Stimulated activated CD4-positive, alpha-beta T cell treated with anti-CD3 and anti-CD28 coated beads, TNF-alpha, amount 100 ng/mL, for 24 hours (primary cell): ENCODE measurements at regions not wholly inside any gene's neighbourhood (a gene's known extent, or its start where the extent isn't known, plus 50 kb on each side); places are given as distances from the start of the nearest gene placed in this dataset.
"Not testable (repeated sequence)": the region's sequence is repeated elsewhere in the genome, so short reads cannot be mapped to it uniquely, and the experiment has no call there.

Experiments
- DNase-seq, 3 experiments: peaks; one replicate each; pipeline ENCODE4 v3.0.0-alpha.2; 2020; ENCODE audit warnings: low read depth in 3 of 3

DNA sequence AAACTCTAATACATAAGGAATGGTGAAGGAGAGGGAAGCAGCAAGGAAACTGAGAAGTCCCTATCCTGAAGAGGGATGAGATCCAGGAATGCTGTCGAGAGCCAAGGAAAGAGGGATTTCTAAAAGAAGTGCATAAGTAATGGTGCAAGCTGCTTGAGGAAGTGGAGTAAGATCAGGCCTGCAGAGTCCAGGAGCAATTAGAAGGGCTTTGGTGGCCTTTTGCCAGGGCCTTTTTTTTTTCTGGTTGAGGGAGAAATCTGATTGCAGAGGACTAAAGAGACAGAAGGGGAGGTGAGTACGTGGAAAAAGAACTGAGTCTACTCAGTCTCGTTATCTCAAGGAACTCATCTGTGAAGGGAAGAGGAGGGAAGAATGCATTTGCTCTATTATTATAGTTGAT lies 396.2 kb downstream of the UTRN start:
- no peak for DNase-seq

GRCh38 chr6:144683216-144684070 lies 398.3 kb downstream of the UTRN start:
- no peak for DNase-seq

DNA sequence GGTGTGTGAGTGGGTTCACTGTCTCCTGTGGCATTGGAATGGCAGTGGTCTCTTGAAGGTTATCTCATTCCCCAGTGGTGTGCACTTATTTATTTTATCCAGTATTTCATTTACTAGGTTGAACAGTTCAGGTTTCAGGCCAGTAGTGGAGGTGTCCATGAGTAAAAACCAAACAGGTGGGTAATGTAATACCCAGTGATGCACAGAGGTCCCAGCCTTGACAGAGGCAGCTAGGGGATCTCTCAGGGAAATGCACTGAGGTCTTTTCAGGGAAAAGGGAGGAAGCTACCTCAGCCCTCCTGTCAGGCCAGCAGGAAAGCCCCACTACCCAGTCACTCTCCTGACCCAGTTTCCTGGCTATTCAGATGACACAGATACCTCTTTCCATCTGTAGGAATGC lies 403.6 kb downstream of the UTRN start:
- DNase-seq, result no peak

- DNase-seq, result no peak
Measured at GRCh38 chr6:144689503-144690040, 404.4 kb downstream of the UTRN start.

DNA sequence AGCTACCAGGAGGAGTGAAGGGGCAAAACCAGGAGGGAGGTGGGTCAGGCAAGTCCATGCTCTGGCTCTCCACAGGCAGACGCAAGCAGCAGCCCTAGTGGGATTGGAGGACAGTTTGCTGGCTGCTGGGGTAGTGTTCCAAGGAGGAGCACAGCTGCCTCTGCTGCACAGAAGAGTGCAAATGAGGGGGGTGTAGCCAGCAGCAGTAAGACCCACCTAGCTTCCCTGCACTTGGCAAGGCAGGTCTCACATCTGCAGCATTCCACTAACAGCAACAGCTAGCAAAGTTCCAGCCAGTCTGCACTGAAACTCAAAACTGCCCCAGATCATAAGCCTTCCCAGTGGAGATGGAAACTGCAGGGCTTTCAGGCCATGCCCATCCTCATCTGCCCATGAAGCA lies 405.0 kb downstream of the UTRN start:
- no peak for DNase-seq

DNA sequence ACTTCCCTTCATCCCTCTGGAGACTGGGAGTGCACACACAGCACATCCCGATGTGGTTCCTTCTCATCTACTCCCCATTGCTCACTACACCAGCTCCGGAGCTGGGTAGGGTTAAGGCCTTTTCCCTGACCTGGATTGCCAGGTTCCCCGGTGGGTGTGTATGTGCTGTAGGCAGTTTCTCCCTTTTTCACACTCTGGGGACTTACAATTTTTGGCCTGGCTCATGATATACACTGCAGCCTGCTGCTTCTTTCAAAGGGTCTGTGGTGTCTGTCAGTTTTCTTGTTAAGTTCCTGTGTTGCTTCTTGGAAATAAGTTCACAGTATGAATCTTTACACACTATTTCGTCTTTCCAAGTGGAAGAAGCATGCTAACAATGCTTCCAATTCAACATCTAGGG lies 405.5 kb downstream of the UTRN start:
- no peak for DNase-seq

- not testable (repeated sequence) for DNase-seq
Measured at GRCh38 chr6:144692050-144692449, 406.9 kb downstream of the UTRN start.

GRCh38 chr6:144695858-144696533 lies 410.9 kb downstream of the UTRN start:
- DNase-seq, result no peak

DNA sequence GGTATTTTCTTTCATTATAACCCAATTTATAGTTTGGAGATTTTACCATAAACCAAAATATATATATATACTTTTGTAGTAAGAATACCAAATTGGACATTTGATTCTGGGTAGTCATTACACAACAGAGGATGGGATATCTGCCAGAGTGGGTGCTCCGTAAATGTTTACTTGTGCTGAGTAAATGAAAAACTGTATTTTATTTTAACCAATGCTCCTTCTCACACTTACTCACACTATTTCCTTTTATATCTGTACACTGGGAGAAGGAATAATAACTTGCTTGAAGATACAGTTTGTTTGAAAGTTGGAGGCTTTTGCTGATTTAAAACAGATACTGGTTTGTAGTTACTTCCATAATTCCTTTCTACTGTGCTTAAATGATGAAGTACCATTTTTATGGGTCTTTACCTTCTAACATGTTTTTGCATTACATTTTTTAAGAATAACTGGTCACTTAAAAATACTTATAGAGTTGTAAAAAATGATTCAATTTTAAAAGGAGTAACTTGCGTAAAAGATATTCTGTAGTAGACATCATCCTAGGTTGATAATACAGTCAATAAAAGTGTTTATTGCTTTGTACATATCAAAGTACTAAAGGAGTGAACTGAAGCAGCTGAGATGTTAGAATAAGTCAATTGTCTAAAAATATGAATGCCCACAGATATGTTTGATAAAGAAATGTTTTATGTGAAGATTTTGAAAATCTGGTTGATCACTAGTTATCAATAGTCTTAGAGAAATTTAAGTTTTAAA lies 411.7 kb downstream of the UTRN start:
- DNase-seq, result no peak

- DNase-seq, result no peak
Measured at GRCh38 chr6:144697369-144697760, 412.2 kb downstream of the UTRN start.

DNA sequence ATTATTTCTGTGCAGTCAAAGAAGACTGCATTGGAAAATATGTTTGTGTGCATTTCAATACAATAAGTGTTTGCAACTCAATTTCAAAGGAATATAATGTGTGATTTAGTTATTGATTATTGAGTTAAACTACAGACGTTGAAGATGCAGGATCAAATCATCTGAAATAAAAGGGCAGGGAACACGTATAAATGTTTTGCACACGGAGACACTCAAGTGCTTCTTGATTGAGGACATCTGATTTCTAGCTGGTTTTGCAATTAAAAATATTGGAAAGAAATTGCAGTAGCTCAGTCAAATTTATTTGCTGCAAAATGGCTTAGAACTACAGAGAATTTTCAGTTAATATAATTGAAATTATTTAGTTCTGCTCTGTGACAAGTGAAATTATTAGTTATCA lies 412.7 kb downstream of the UTRN start:
- no peak for DNase-seq

- DNase-seq, result no peak
Measured at GRCh38 chr6:144702781-144703180, 417.6 kb downstream of the UTRN start.

DNA sequence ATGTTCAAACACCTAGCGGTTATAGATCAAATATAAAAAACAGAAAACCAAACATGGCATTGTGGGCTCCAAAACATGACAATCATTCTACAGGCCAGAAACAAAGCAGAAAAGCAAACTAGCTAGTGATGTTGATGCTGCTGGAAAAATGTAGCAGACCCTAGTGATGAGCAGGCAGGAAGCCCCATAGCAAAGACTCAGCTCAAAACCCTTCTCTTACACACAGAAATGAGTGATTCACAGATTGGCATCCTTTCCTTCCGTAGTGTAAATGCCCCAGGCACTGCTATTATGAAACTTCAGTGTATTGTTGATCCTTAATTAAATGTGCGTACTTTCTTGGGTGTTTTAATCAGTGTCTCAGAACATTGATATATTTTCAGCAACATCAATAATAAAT lies 425.1 kb downstream of the UTRN start:
- no peak for DNase-seq

DNA sequence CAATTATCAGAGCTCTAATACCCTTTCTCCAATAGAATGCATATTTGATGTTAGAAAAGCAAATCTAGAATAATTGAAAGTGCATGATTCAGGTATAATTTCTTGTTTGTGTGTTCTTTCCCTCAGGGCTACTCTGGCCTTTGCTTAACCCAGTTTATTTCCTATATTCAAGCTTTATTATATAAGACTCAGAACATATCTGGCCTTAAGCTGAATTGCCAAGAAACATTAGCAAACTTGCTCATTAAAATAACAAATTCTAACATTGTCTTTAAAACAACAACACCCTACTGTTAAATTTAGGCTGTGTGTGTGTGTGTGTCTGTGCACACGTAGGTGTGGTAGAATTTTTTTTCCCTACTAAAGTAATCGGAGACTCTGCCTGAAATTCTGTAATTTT lies 426.5 kb downstream of the UTRN start:
- DNase-seq, result no peak

- DNase-seq, result no peak
Measured at GRCh38 chr6:144712541-144712940, 427.4 kb downstream of the UTRN start.

GRCh38 chr6:144714021-144714712 lies 429.0 kb downstream of the UTRN start:
- no peak for DNase-seq

GRCh38 chr6:144715344-144715743 lies 430.2 kb downstream of the UTRN start:
- DNase-seq, result no peak

DNA sequence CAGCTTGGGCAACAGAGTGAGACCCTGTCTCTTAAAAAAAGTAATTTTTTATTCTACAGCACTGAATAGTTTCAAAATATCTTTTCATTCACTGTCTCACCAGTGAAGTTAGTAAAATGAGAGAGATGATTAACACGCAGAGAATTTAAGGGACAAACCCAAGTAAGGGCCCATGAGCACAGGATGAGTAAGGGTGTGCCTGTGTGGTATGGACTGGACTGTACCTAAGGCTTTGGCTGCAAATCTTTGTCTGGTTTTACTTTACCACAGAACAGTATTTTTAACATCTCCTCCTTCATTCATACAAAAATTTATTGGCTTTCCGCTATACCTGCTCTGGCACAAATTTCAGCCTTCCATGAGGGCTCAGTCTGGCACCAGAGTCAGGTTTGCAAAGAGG lies 433.3 kb downstream of the UTRN start:
- no peak for DNase-seq

DNA sequence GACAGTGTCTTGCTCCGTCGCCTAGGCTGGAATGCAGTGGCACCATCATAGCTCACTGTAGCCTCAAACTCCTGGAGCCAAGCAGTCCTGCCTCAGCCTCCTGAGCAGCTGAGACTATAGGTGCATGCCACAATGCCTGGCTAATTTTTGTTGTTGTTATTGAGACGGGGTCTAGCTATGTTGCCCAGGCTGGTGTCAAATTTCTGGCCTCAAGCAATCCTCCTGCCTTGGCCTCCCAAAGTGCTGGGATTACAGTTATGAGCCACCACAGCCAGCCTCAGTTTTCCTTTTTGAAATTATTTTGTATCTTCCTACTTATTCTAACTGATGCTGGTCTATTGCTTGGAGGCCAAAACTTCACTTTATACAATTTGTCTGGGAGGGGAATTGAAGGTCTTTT lies 436.1 kb downstream of the UTRN start:
- DNase-seq, result no peak

GRCh38 chr6:144722154-144722737 lies 437.1 kb downstream of the UTRN start:
- no peak for DNase-seq

DNA sequence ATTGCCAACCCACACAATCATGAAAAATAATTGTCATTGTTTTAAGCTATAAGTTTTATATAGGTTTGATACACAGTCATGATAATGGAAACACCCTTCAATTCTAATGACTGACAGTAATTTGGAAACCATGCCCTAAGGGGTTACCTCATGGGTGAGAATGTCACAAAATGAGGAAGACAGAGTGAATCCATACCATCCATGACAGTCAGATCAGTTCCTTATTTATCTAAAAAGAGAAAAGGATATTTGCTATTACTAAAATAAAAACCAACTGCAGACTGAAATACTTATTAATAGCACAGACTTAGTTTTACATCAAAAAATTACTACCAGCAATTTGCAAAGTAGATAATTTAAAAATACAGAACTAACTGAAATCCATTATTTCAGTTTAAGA lies 437.8 kb downstream of the UTRN start:
- no peak for DNase-seq
